ENCODE measurements at regions not wholly inside any gene's neighbourhood (a gene's known extent, or its start where the extent isn't known, plus 50 kb on each side); places are given as distances from the start of the nearest gene placed in this dataset.
"Not testable (repeated sequence)": the region's sequence is repeated elsewhere in the genome, so short reads cannot be mapped to it uniquely, and the experiment has no call there.

GRCh38 chr18:27528925-27529521, 343.9 kb upstream of the CHST9 start:
- H3K4me1 ChIP-seq (ENCODE audit: insufficient read depth, low read length): no peaks in the 10 kb centered on the region
- POLR2A ChIA-PET: no interaction called here
- no peak overlapping the region for H3K4me3 ChIP-seq (ENCODE audit: low read length)
- H3K36me3 Mint-ChIP-seq: no peaks in the 10 kb centered on the region
- no peak for DNase-seq
- H3K9me3 ChIP-seq (ENCODE audit: low read length): no peaks in the 10 kb centered on the region
- CTCF ChIA-PET: no interaction called here
- H3K27ac ChIP-seq (ENCODE audit: low read depth, low read length): no peak overlapping the region
- peaks cover 7 to 23% (median 12%) of the 10 kb centered on the region in 5 donors for H3K9me3 Mint-ChIP-seq
- no peaks in the 10 kb centered on the region for H3K4me1 Mint-ChIP-seq
- no peaks in the 10 kb centered on the region for H3K27me3 ChIP-seq (ENCODE audit: insufficient read depth, low read length, poor library complexity, severe bottlenecking)
- no peak overlapping the region for H3K4me3 Mint-ChIP-seq
- peaks cover 0 to 2% of the 10 kb centered on the region in 2 donors for H3K27me3 Mint-ChIP-seq
- H3K36me3 ChIP-seq (ENCODE audit: insufficient read depth, low read length): no peaks in the 10 kb centered on the region
- H3K27ac Mint-ChIP-seq: no peak overlapping the region

- Histone ChIP-seq H3K27ac (ENCODE audit: low read depth, low read length) (no peak overlapping the region), H3K9me3 (ENCODE audit: low read length) (no peaks in the 10 kb centered on the region), H3K27me3 (ENCODE audit: insufficient read depth, low read length, poor library complexity, severe bottlenecking) (no peaks in the 10 kb centered on the region), H3K4me3 (ENCODE audit: low read length) (no peak overlapping the region), H3K4me1 (ENCODE audit: insufficient read depth, low read length) (no peaks in the 10 kb centered on the region), H3K36me3 (ENCODE audit: insufficient read depth, low read length) (no peaks in the 10 kb centered on the region)
- Mint-ChIP-seq H3K4me3 (no peak overlapping the region), H3K27ac (no peak overlapping the region), H3K4me1 (no peaks in the 10 kb centered on the region), H3K9me3 (peaks cover 5 to 22% (median 12%) of the 10 kb centered on the region in 5 donors), H3K36me3 (no peaks in the 10 kb centered on the region), H3K27me3 (peaks cover 0 to 2% of the 10 kb centered on the region in 2 donors)
- DNase-seq: no peak
- POLR2A ChIA-PET: no interaction called here
- CTCF ChIA-PET: no interaction called here
Observed at GRCh38 chr18:27527856-27528255, 342.7 kb upstream of the CHST9 start.

- peaks cover 0 to 2% of the 10 kb centered on the region in 2 donors for H3K27me3 Mint-ChIP-seq
- no peak overlapping the region for H3K27ac ChIP-seq (ENCODE audit: low read depth, low read length)
- no peaks in the 10 kb centered on the region for H3K27me3 ChIP-seq (ENCODE audit: insufficient read depth, low read length, poor library complexity, severe bottlenecking)
- CTCF ChIA-PET: no interaction called here
- no peaks in the 10 kb centered on the region for H3K36me3 Mint-ChIP-seq
- H3K4me1 Mint-ChIP-seq: no peaks in the 10 kb centered on the region
- H3K9me3 ChIP-seq (ENCODE audit: low read length): no peaks in the 10 kb centered on the region
- H3K4me3 Mint-ChIP-seq: no peak overlapping the region
- no peak for DNase-seq
- H3K9me3 Mint-ChIP-seq: peaks cover 0 to 15% (median 4%) of the 10 kb centered on the region in 5 donors
- no peaks in the 10 kb centered on the region for H3K4me1 ChIP-seq (ENCODE audit: insufficient read depth, low read length)
- no peak overlapping the region for H3K27ac Mint-ChIP-seq
- H3K4me3 ChIP-seq (ENCODE audit: low read length): no peak overlapping the region
- H3K36me3 ChIP-seq (ENCODE audit: insufficient read depth, low read length): no peaks in the 10 kb centered on the region
- POLR2A ChIA-PET: no interaction called here
Observed at GRCh38 chr18:27520401-27520800, 335.3 kb upstream of the CHST9 start.

- H3K36me3 Mint-ChIP-seq; POLR2A ChIA-PET; H3K27ac ChIP-seq (ENCODE audit: low read depth, low read length); H3K27me3 Mint-ChIP-seq; H3K9me3 ChIP-seq (ENCODE audit: low read length); H3K4me1 Mint-ChIP-seq; CTCF ChIA-PET; H3K4me3 ChIP-seq (ENCODE audit: low read length); H3K36me3 ChIP-seq (ENCODE audit: insufficient read depth, low read length); H3K27ac Mint-ChIP-seq; H3K4me3 Mint-ChIP-seq; H3K4me1 ChIP-seq (ENCODE audit: insufficient read depth, low read length); H3K27me3 ChIP-seq (ENCODE audit: insufficient read depth, low read length, poor library complexity, severe bottlenecking); DNase-seq: not testable (repeated sequence)
- peaks cover 1 to 13% (median 4%) of the 10 kb centered on the region in 5 donors for H3K9me3 Mint-ChIP-seq
Observed at GRCh38 chr18:27510036-27510633, 325.0 kb upstream of the CHST9 start.

- Histone ChIP-seq H3K27ac (ENCODE audit: low read depth, low read length) (no peak overlapping the region), H3K9me3 (ENCODE audit: low read length) (no peaks in the 10 kb centered on the region), H3K4me3 (ENCODE audit: low read length) (no peak overlapping the region), H3K36me3 (ENCODE audit: insufficient read depth, low read length) (no peaks in the 10 kb centered on the region), H3K4me1 (ENCODE audit: insufficient read depth, low read length) (no peaks in the 10 kb centered on the region), H3K27me3 (ENCODE audit: insufficient read depth, low read length, poor library complexity, severe bottlenecking) (no peaks in the 10 kb centered on the region)
- Mint-ChIP-seq H3K27me3 (no peaks in the 10 kb centered on the region), H3K9me3 (peaks cover 3 to 22% (median 8%) of the 10 kb centered on the region in 5 donors), H3K36me3 (no peaks in the 10 kb centered on the region), H3K4me3 (no peak overlapping the region), H3K27ac (no peak overlapping the region), H3K4me1 (no peaks in the 10 kb centered on the region)
- CTCF ChIA-PET: no interaction called here
- DNase-seq: no peak
- POLR2A ChIA-PET: no interaction called here
Observed at GRCh38 chr18:27501671-27502070, 316.6 kb upstream of the CHST9 start.

- Mint-ChIP-seq H3K27ac (no peak overlapping the region), H3K27me3 (no peaks in the 10 kb centered on the region), H3K9me3 (peaks cover 2 to 15% (median 4%) of the 10 kb centered on the region in 5 donors), H3K4me1 (no peaks in the 10 kb centered on the region), H3K4me3 (no peak overlapping the region), H3K36me3 (no peaks in the 10 kb centered on the region)
- H3K27ac ChIP-seq (ENCODE audit: low read depth, low read length): no peak overlapping the region
- ChIA-PET CTCF (no interaction called here), POLR2A (no interaction called here)
- no peaks in the 10 kb centered on the region for H3K36me3 ChIP-seq (ENCODE audit: insufficient read depth, low read length)
- H3K4me1 ChIP-seq (ENCODE audit: insufficient read depth, low read length): no peaks in the 10 kb centered on the region
- H3K9me3 ChIP-seq (ENCODE audit: low read length): no peaks in the 10 kb centered on the region
- H3K27me3 ChIP-seq (ENCODE audit: insufficient read depth, low read length, poor library complexity, severe bottlenecking): no peaks in the 10 kb centered on the region
- H3K4me3 ChIP-seq (ENCODE audit: low read length): no peak overlapping the region
- DNase-seq: no peak
Observed at GRCh38 chr18:27500531-27500930, 315.4 kb upstream of the CHST9 start.

- Mint-ChIP-seq H3K4me3 (no peak overlapping the region), H3K27ac (no peak overlapping the region), H3K27me3 (no peaks in the 10 kb centered on the region), H3K36me3 (no peaks in the 10 kb centered on the region), H3K9me3 (peaks cover 0 to 17% (median 4%) of the 10 kb centered on the region in 5 donors), H3K4me1 (no peaks in the 10 kb centered on the region)
- POLR2A ChIA-PET: no interaction called here
- Histone ChIP-seq H3K36me3 (ENCODE audit: insufficient read depth, low read length) (no peaks in the 10 kb centered on the region), H3K4me3 (ENCODE audit: low read length) (no peak overlapping the region), H3K27me3 (ENCODE audit: insufficient read depth, low read length, poor library complexity, severe bottlenecking) (no peaks in the 10 kb centered on the region), H3K4me1 (ENCODE audit: insufficient read depth, low read length) (no peaks in the 10 kb centered on the region), H3K27ac (ENCODE audit: low read depth, low read length) (no peak overlapping the region), H3K9me3 (ENCODE audit: low read length) (no peaks in the 10 kb centered on the region)
- CTCF ChIA-PET: no interaction called here
- DNase-seq: no peak
Observed at GRCh38 chr18:27497246-27497645, 312.1 kb upstream of the CHST9 start.

GRCh38 chr18:27493182-27493581, 308.1 kb upstream of the CHST9 start:
- Histone ChIP-seq H3K27ac (ENCODE audit: low read depth, low read length) (no peak overlapping the region), H3K9me3 (ENCODE audit: low read length) (no peaks in the 10 kb centered on the region), H3K4me1 (ENCODE audit: insufficient read depth, low read length) (no peaks in the 10 kb centered on the region), H3K36me3 (ENCODE audit: insufficient read depth, low read length) (no peaks in the 10 kb centered on the region), H3K27me3 (ENCODE audit: insufficient read depth, low read length, poor library complexity, severe bottlenecking) (no peaks in the 10 kb centered on the region), H3K4me3 (ENCODE audit: low read length) (no peak overlapping the region)
- DNase-seq: no peak
- no peaks in the 10 kb centered on the region for H3K27me3 Mint-ChIP-seq
- no peaks in the 10 kb centered on the region for H3K4me1 Mint-ChIP-seq
- ChIA-PET CTCF (no interaction called here), POLR2A (no interaction called here)
- H3K27ac Mint-ChIP-seq: no peak overlapping the region
- no peak overlapping the region for H3K4me3 Mint-ChIP-seq
- no peaks in the 10 kb centered on the region for H3K36me3 Mint-ChIP-seq
- peaks cover 2 to 42% (median 7%) of the 10 kb centered on the region in 5 donors for H3K9me3 Mint-ChIP-seq

Measured in CD8-positive, alpha-beta memory T cell (primary cell).